IPS DF 4.7 (cell line): ENCODE measurements at regions not wholly inside any gene's neighbourhood (a gene's known extent, or its start where the extent isn't known, plus 50 kb on each side); places are given as distances from the start of the nearest gene placed in this dataset.

Experiments
- DNase-seq: peaks from one replicate; pipeline ENCODE4 v3.0.0-alpha.2; 2013; ENCODE audit warnings: low spot score; ENCODE audit errors: extremely low read depth

GRCh38 chr1:36721261-36721660, 238.5 kb upstream of the CSF3R start:
- DNase-seq = no peak

DNA sequence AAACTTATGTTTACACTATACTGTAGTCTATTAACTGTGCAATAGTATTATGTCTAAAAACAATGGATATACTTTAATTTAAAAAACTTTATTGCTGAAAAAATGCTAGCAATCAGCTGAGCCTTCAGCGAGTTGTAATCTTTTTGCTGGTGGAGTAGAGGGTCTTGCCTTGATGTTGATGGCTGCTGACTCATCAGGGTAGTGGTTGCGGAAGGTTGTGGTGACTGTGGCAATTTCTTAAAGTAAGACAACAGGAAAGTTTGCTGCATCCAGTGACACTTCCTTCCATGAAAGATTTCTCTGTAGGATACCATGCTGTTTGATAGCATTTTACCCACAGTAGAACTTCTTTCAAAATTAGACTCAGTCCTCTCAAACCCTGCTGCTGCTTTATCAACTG, 234.7 kb upstream of the CSF3R start:
- DNase-seq = no peak

- no peak for DNase-seq
Observed at GRCh38 chr1:36715797-36716196, 233.1 kb upstream of the CSF3R start.

DNA sequence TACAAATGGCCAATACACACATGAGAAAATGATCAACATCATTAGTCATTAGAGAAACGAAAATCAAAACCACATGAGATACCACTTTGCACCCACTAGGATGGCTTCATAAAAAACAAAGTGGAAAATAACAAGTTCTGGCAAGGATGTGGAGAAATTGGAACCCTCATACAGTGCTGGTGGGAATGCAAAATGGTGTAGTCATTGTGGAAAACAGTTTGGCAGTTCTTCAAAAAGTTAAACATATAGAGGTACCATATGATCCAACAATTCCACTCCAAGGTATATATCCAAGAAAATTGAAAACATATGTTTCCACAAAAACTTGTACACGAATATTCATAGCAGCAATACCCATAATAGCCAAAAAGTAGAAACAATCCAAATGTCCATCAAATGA, 231.6 kb upstream of the CSF3R start:
- no peak for DNase-seq

DNA sequence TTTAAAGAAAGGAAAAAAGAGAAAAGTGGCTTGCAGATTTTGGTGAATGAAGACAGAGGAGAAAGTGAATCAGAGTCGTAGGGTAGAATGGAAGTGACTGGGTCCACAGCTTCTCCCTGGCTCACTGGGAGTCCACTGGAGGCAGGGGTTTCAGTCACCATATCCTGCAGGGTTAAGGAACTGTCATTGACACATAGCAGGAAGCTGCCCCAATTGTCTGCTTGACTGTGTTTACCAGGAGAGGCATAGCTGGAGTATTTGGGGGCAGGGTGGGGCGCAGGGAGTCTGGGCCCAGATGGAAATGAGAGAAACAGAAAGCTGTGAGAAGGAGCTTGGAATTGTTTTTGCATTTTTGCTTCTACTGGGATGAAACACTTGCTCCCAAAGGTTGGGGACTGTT, 228.8 kb upstream of the CSF3R start:
- no peak for DNase-seq

- no peak for DNase-seq
Observed at GRCh38 chr1:36710951-36711350, 228.2 kb upstream of the CSF3R start.

DNA sequence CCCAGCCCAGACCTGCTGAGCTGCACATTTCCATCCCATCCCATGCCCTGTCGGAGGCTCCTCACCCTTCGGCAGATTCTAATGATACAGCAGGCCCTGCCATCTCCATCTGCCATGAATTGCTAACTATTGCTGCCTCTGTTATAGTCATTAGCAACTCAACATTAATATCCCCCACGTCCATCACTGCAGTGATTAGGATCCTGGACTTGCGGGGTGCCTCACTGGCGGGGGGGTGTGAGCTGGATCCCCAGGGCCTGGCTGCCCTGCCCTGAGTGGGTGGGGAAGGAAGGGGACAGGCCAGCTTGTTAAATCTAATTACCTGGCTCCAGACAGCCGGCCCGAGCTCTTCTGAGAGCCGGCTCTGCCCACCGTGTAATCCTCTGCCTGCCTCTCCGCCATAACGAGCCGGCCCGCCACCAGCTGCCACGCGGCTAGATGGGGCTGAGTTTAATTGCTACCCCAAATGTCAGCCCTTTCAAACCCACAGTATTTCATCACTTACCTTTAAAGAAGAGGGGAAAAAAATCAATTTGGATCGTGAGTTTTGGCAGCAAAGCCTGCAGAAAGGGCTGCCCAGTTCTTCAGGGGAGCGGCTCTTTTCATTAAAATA, 227.3 kb upstream of the CSF3R start:
- no peak for DNase-seq

DNA sequence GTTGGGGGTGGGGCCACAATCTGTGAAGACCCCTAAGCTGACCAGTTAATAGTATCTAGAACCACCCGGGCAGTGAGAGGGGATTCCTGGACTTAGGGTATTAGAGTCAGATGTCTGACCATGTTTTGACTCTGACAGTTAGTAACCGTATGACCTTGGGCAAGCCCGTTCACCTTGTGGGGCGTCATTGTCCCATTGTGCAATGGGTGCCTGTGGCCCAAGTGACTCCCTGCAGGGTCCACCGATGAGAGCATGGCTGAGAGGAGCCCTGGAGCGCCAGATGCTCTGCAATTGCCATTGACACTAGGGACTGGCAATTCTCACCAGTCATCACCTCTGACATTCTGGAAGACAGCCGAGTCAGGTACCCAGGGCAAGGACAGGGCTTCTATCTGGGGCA, 225.9 kb upstream of the CSF3R start:
- no peak for DNase-seq

GRCh38 chr1:36707221-36707620, 224.5 kb upstream of the CSF3R start:
- DNase-seq = no peak

- DNase-seq = no peak
Observed at GRCh38 chr1:36706416-36706815, 223.7 kb upstream of the CSF3R start.

- no peak for DNase-seq
Observed at GRCh38 chr1:36705629-36706028, 222.9 kb upstream of the CSF3R start.

- DNase-seq = peak; percentile 72
Observed at GRCh38 chr1:36703526-36704208, 221.0 kb upstream of the CSF3R start.

DNA sequence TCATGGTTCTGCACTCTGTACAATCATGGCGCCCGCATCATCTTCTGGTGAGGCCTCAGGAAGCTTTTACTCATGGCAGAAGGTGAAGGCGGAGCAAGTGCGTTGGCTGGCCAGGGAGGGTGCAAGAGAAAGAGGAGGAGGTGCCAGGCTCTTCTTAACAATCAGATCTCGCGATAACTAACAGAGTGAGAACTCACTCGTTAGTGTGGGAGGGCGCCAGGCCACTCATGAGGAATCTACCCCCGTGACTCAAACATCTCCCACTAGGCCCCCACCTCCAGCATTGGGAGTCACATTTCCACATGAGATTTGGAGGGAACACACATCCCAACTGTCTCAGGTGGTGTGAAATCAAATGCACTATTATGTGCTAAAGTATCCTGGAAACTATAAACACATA, 220.2 kb upstream of the CSF3R start:
- DNase-seq = no peak

- no peak for DNase-seq
Observed at GRCh38 chr1:36699113-36699911, 216.6 kb upstream of the CSF3R start.

- DNase-seq = no peak
Observed at GRCh38 chr1:36697836-36698605, 215.3 kb upstream of the CSF3R start.

GRCh38 chr1:36696261-36696940, 213.7 kb upstream of the CSF3R start:
- no peak for DNase-seq

- DNase-seq = no peak
Observed at GRCh38 chr1:36693603-36694002, 210.9 kb upstream of the CSF3R start.

DNA sequence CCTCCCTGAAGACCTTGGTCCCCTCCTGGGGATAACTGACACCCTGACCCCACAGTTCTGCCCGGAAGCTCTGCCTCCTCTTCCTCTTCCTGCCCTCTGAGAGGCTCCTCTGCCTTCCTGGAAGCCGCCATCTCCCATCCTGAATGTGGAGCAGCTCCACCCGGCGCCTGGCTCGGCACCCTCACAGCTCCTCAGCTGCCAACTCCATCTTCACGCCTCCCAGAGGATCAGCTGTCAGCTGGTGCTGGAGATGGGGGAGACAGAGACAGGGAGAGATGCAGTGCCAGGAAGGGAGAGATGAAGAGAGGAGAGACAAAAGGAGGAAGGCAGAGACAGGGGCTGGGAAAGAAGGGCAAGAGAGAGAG, 210.4 kb upstream of the CSF3R start:
- no peak for DNase-seq

DNA sequence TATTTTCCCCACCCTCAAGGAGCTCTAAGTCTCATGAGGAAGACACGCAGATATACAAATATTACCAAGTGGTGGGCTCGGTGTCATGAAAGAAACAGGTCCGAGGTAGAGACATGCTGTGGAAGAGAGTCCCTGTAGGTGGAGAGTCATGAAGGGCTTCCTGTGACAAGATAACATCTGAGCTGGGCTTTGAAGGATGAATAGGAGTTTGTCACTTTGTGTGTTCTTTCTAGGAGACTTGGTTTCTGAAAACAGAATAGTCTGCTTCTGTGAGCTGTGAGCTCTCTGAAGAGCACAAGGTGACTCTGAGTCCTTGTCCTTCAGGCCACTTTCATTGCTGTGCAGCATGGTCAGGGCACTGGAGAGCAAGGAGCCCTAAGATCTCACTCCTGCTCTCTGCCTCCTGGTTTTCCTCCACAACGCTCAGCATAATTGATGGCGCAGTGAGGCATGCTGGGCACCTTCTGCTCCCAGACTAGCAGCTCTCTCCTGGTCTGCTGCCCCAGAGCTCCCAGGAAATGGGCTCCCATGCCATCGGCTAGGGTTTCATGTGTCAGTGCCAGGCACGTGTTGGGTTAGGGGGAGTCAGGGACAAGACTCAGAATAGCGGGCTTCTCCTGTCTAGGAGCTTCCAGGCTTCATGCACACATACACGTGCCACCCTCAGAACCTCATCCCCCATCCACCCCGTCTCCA, 209.9 kb upstream of the CSF3R start:
- DNase-seq = no peak

- no peak for DNase-seq
Observed at GRCh38 chr1:36691374-36691773, 208.7 kb upstream of the CSF3R start.

GRCh38 chr1:36689992-36690391, 207.3 kb upstream of the CSF3R start:
- DNase-seq = no peak
